ENCODE measurements at regions not wholly inside any gene's neighbourhood (a gene's known extent, or its start where the extent isn't known, plus 50 kb on each side); places are given as distances from the start of the nearest gene placed in this dataset.

GRCh38 chr3:134086616-134087015 is 56.9 kb upstream of the SLCO2A1 start:
- no peak for TF ChIP-seq USF2 (IDR thresholded peaks at IDR 0.05; ENCODE audit: low read depth, low read length)
- TF ChIP-seq ELK1 (IDR thresholded peaks at IDR 0.05; ENCODE audit: borderline replicate concordance, low read depth, low read length), result no peak
- no peak for TF ChIP-seq BHLHE40 (IDR thresholded peaks at IDR 0.05; ENCODE audit: low read depth, low read length)
- TF ChIP-seq RFX5 (IDR thresholded peaks at IDR 0.05; ENCODE audit: low read depth, low read length), result no peak
- no peak for TF ChIP-seq FOS (IDR thresholded peaks at IDR 0.05; ENCODE audit: low read depth, low read length)
- TF ChIP-seq SMC3 (IDR thresholded peaks at IDR 0.05; ENCODE audit: low read depth, low read length), result no peak
- TF ChIP-seq MAZ (IDR thresholded peaks at IDR 0.05; ENCODE audit: borderline replicate concordance, low read depth, low read length), result no peak
- no peak for TF ChIP-seq CTCF (conservative IDR thresholded peaks at IDR 0.05; ENCODE audit: low read depth, low read length)
- TF ChIP-seq CHD1 (IDR thresholded peaks at IDR 0.05; ENCODE audit: low read depth, low read length), result no peak
- TF ChIP-seq MAFK (IDR thresholded peaks at IDR 0.05; ENCODE audit: low read depth, low read length), result no peak
- TF ChIP-seq POLR2A (IDR thresholded peaks at IDR 0.05; ENCODE audit: low read depth, low read length), result no peak
- TF ChIP-seq RAD21 (IDR thresholded peaks at IDR 0.05; ENCODE audit: low read length), result no peak
- TF ChIP-seq MXI1 (IDR thresholded peaks at IDR 0.05; ENCODE audit: borderline replicate concordance, low read depth, low read length), result no peak
- TF ChIP-seq RCOR1 (IDR thresholded peaks at IDR 0.05; ENCODE audit: insufficient replicate concordance, low read length), result no peak
- no peak for TF ChIP-seq CEBPB (IDR thresholded peaks at IDR 0.05; ENCODE audit: low read depth, low read length)
- TF ChIP-seq NFE2L2 (IDR thresholded peaks at IDR 0.05; ENCODE audit: low read depth, low read length), result no peak
- dilution Hi-C loops (cut with HindIII; ENCODE audit: low sequenced_read_pairs, unreplicated experiment) (no loop called here), intact Hi-C loops (cut with micrococcal nuclease) (no loop called here), in situ Hi-C loops (cut with MboI; ENCODE audit: low sequenced_read_pairs) (no loop called here)
- Histone ChIP-seq H3K9me1 (ENCODE audit: insufficient read depth, low read length) (peaks cover 14% of the 10 kb centered on the region), H3K4me2 (ENCODE audit: low read depth, low read length) (no peak overlapping the region), H3K9ac (ENCODE audit: low read depth, low read length) (no peak overlapping the region), H2BK15ac (ENCODE audit: low read depth, low read length) (0 out of 3 replicates have a peak overlapping the region, but pooled peaks have one; percentile 18), H2BK5ac (ENCODE audit: low read depth, low read length, poor library complexity, severe bottlenecking) (no peak overlapping the region), H2BK120ac (ENCODE audit: low read depth, low read length) (no peak overlapping the region), H4K91ac (ENCODE audit: insufficient read depth, low read depth, low read length) (no peak overlapping the region), H3K9me3 (ENCODE audit: control insufficient read depth, insufficient read depth, low read length) (no peaks in the 10 kb centered on the region), H2BK20ac (ENCODE audit: low read depth, low read length) (no peak overlapping the region), H3K27me3 (ENCODE audit: control insufficient read depth, insufficient read depth, low read length) (no peaks in the 10 kb centered on the region), H3K36me3 (ENCODE audit: control insufficient read depth, insufficient read depth, low read length) (no peaks in the 10 kb centered on the region), H4K8ac (ENCODE audit: low read depth in 2 of 2, low read length in 2 of 2) (no peak overlapping the region), H3K4me1 (ENCODE audit: control insufficient read depth, insufficient read depth, low read length) (no peaks in the 10 kb centered on the region; the same call in 1 of the 2 replicates), H3K79me1 (ENCODE audit: low read depth in 1 of 2, low read length in 2 of 2) (no peaks in the 10 kb centered on the region), H4K20me1 (ENCODE audit: insufficient read depth, low read length) (no peaks in the 10 kb centered on the region), H3K4me3 (ENCODE audit: insufficient read depth, low read depth, low read length) (no peak overlapping the region), H3K23ac (ENCODE audit: low read depth, low read length) (no peak overlapping the region), H2AK5ac (ENCODE audit: low read depth, low read length) (peak overlapping the region; percentile 35; the same call in 1 of the 2 replicates), H3K56ac (ENCODE audit: extremely low read depth, insufficient read depth, low read length) (no peak overlapping the region), H2AFZ (replicated peaks; ENCODE audit: low read length, poor library complexity) (no peak overlapping the region), H3K18ac (ENCODE audit: low read depth, low read length) (no peak overlapping the region), H4K5ac (ENCODE audit: low read depth, low read length) (no peak overlapping the region), H2AK9ac (replicated peaks; ENCODE audit: low read depth, low read length, poor library complexity) (no peak overlapping the region), H3K4ac (ENCODE audit: low read depth, low read length) (no peak overlapping the region), H3K14ac (replicated peaks; ENCODE audit: low read depth, low read length) (no peak overlapping the region), H3K27ac (ENCODE audit: insufficient read depth, low read length) (no peak overlapping the region)
- POLR2A ChIA-PET (ENCODE audit: unreplicated experiment), result no interaction called here
- WGBS, 2 experiments (ENCODE audit: extremely low coverage in 2 of 2, insufficient read length in 1 of 2), result 100% methylated on average over 1 of the region's 6 CpGs; no CpG with 5 or more reads in 1 of the 2 experiments
- BruUV-seq (replicated peaks), result no TSS peak
- CTCF ChIA-PET, result no interaction called here
- ATAC-seq (ENCODE audit: low read depth) (no peak), DNase-seq (no peak)

All from IMR-90 (cell line).